ENCODE measurements at regions not wholly inside any gene's neighbourhood (a gene's known extent, or its start where the extent isn't known, plus 50 kb on each side); places are given as distances from the start of the nearest gene placed in this dataset.
A peak's percentile ranks its signal among the peaks of the same experiment; 100 is the strongest.

- Histone ChIP-seq H3K9me3 (ENCODE audit: severe bottlenecking) (no peaks in the 10 kb centered on the region), H3K27ac (no peak overlapping the region), H3K27me3 (ENCODE audit: insufficient read depth, low read depth, severe bottlenecking) (no peaks in the 10 kb centered on the region), H3K4me3 (ENCODE audit: low read depth, low read length) (no peak overlapping the region), H3K36me3 (no peaks in the 10 kb centered on the region)
- DNase-seq, result no peak
- no peak for TF ChIP-seq CTCF (IDR thresholded peaks at IDR 0.05; ENCODE audit: low read depth, low read length)
Observed at GRCh38 chr5:17148481-17148880, 69.0 kb upstream of the BASP1 start.

GRCh38 chr5:17149786-17150185, 67.6 kb upstream of the BASP1 start:
- Histone ChIP-seq H3K9me3 (ENCODE audit: severe bottlenecking) (peaks cover 2% of the 10 kb centered on the region), H3K27me3 (ENCODE audit: insufficient read depth, low read depth, severe bottlenecking) (no peaks in the 10 kb centered on the region), H3K36me3 (no peaks in the 10 kb centered on the region), H3K4me3 (ENCODE audit: low read depth, low read length) (no peak overlapping the region), H3K27ac (no peak overlapping the region)
- DNase-seq, result no peak
- TF ChIP-seq CTCF (IDR thresholded peaks at IDR 0.05; ENCODE audit: low read depth, low read length), result no peak

- Histone ChIP-seq H3K27ac (no peak overlapping the region), H3K36me3 (no peaks in the 10 kb centered on the region), H3K27me3 (ENCODE audit: insufficient read depth, low read depth, severe bottlenecking) (no peaks in the 10 kb centered on the region), H3K4me3 (ENCODE audit: low read depth, low read length) (no peak overlapping the region), H3K9me3 (ENCODE audit: severe bottlenecking) (peaks cover 9% of the 10 kb centered on the region)
- no peak for TF ChIP-seq CTCF (IDR thresholded peaks at IDR 0.05; ENCODE audit: low read depth, low read length)
- DNase-seq, result no peak
Observed at GRCh38 chr5:17150531-17150930, 66.9 kb upstream of the BASP1 start.

DNA sequence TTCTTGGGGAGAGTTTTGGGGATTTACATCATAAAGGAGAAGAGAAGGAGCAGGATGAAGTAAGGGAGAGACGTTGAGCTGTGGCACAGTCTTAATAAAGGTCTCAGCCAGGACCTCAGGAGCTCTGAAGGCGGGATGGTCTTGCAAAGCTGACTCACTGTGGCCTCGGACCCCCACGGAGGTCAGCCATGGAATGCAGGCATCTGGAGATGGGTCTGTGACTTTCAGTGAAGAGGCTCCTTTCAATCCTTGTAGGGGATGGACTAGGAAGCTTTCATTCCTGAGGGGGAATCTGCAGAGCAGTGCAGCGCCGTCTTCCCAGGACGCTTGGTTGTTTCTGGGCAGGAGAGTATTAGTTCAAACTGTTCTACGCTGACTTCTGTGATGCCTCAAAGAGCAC, 65.7 kb upstream of the BASP1 start:
- Histone ChIP-seq H3K27ac (no peak overlapping the region), H3K4me3 (ENCODE audit: low read depth, low read length) (no peak overlapping the region), H3K9me3 (ENCODE audit: severe bottlenecking) (peaks cover 9% of the 10 kb centered on the region), H3K36me3 (no peaks in the 10 kb centered on the region), H3K27me3 (ENCODE audit: insufficient read depth, low read depth, severe bottlenecking) (no peaks in the 10 kb centered on the region)
- no peak for DNase-seq
- TF ChIP-seq CTCF (IDR thresholded peaks at IDR 0.05; ENCODE audit: low read depth, low read length), result no peak

DNA sequence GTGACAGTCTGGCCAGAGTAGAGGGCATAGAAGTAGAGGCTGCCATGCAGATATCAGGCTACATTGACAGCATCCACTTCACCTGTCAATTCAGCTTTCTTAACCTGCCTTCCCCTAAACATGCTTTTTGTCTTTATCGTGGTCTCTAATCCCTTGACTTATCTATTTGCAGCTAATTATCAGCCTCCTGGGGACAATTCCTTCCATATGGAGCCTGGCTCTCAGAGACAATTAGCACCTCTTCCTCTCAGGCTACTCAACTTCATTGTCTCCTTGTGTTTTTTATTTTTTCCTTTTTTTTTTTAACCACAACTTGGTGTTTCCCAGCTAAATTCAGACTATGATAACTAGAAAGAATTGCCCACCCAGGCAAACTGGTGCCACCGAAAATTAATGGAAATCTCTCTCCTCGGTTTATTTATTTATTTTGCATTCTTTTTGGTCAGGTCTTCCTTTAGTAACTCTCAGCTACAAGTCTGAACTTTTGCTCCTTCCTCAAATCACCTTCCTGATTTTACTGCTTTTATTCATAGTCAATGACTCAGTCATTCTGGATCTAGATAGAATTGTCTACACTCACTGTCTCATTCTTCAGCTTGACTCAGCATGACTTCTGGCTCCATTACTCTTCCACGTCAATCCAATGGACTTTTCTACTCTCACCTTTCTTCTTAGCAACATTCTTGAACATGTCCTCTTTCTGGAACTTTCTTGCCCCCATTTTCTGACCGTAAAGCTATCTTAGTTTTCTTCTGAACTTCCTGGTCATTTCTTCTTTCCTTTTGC, 63.0 kb upstream of the BASP1 start:
- no peak overlapping the region for H3K4me3 ChIP-seq (ENCODE audit: low read depth, low read length)
- H3K27ac ChIP-seq, result 0 out of 2 replicates have a peak overlapping the region, but pooled peaks have one; percentile 3
- no peaks in the 10 kb centered on the region for H3K36me3 ChIP-seq
- H3K27me3 ChIP-seq (ENCODE audit: insufficient read depth, low read depth, severe bottlenecking), result no peaks in the 10 kb centered on the region
- TF ChIP-seq CTCF (IDR thresholded peaks at IDR 0.05; ENCODE audit: low read depth, low read length), result no peak
- no peak for DNase-seq
- H3K9me3 ChIP-seq (ENCODE audit: severe bottlenecking), result peaks cover 9% of the 10 kb centered on the region

DNA sequence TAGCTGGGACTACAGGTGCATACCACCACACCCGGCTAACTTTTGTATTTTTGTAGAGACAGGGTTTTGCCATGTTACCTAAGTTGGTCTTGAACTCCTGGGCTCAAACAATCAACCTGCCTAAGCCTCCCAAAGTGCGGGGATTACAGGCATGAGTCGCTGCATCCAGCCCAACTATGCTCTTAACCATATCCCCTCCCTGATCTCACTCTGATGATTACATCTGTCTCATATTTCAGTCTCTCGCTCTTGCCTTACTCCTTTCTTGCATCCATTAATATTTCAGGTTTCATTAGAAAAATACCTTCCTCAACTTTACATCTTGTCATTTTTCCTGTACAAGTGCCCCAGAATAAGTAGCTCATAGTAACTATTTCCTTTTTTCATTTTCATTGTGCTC, 61.0 kb upstream of the BASP1 start:
- TF ChIP-seq CTCF (IDR thresholded peaks at IDR 0.05; ENCODE audit: low read depth, low read length), result no peak
- Histone ChIP-seq H3K27ac (no peak overlapping the region), H3K36me3 (no peaks in the 10 kb centered on the region), H3K9me3 (ENCODE audit: severe bottlenecking) (peaks cover 9% of the 10 kb centered on the region), H3K27me3 (ENCODE audit: insufficient read depth, low read depth, severe bottlenecking) (no peaks in the 10 kb centered on the region), H3K4me3 (ENCODE audit: low read depth, low read length) (no peak overlapping the region)
- no peak for DNase-seq

Data from WERI-Rb-1 (cell line).